HG03039 (cell line): ENCODE measurements at regions not wholly inside any gene's neighbourhood (a gene's known extent, or its start where the extent isn't known, plus 50 kb on each side); places are given as distances from the start of the nearest gene placed in this dataset.
"Not testable (repeated sequence)": the region's sequence is repeated elsewhere in the genome, so short reads cannot be mapped to it uniquely, and the experiment has no call there.

Experiments used
- ATAC-seq: cut with Tn5 transposase; IDR thresholded peaks from one replicate; pipeline ENCODE4 v1.9.1; 2021; ENCODE audit warnings: mild to moderate bottlenecking, moderate library complexity; ENCODE audit not compliant: unreplicated experiment

GRCh38 chr2:181737302-181737701 lies 57.0 kb upstream of the NEUROD1 start:
- not testable (repeated sequence) for ATAC-seq

DNA sequence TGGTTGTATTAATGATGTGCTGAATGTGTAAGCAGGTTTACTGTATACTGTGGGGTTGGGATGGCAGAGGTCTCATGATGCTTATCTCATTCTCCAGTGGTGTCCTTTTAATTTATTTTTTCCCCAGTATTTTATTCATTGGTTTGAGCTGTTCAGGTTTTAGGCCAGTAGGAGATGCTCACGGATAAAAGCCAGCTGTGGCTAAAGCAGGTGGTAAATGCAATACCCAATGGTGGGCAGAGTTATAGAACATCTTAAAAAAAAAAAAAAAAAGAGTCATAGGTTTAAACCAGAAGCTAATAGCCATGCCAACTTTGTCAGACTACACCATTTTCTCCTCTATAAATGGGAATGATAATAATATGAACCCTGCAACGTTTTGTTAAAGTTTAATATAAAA lies 57.8 kb upstream of the NEUROD1 start:
- no peak for ATAC-seq

DNA sequence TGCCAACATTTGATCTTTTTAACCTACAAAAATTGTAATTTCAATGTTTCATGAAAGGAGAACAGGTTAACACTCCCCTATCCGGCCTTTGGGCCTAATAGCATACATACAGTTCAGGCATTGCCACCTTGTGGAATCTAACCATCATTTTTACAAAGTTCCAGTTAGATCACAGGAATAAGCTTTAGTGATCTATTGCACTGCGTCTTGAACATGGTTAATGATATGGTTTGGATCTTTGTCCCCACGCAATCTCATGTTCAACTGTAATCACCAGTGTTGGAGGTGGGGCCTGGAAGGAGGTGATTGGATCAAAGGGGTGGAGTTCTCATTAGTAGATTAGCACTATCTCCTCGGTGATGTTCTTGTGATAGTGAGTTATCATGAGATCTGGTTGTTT lies 58.2 kb upstream of the NEUROD1 start:
- ATAC-seq: no peak

- ATAC-seq: no peak
Observed at GRCh38 chr2:181741756-181742155, 61.4 kb upstream of the NEUROD1 start.

GRCh38 chr2:181742361-181742760 lies 62.0 kb upstream of the NEUROD1 start:
- no peak for ATAC-seq

- no peak for ATAC-seq
Observed at GRCh38 chr2:181742922-181743722, 62.8 kb upstream of the NEUROD1 start.

DNA sequence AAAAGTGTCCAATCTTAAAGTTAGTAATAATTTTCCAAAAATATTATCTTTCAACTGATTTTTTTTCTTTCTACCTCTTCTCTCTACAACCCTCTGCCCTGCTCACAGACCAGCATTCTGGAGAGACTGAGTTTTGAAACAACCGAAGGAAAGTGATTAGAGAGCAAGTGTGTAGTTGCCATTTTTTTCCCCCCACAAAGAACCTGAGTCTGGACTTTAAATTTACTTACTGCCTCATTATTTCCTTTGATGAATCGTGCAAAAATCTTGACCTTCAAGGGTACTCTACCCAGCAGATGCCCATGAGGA lies 63.4 kb upstream of the NEUROD1 start:
- no peak for ATAC-seq

DNA sequence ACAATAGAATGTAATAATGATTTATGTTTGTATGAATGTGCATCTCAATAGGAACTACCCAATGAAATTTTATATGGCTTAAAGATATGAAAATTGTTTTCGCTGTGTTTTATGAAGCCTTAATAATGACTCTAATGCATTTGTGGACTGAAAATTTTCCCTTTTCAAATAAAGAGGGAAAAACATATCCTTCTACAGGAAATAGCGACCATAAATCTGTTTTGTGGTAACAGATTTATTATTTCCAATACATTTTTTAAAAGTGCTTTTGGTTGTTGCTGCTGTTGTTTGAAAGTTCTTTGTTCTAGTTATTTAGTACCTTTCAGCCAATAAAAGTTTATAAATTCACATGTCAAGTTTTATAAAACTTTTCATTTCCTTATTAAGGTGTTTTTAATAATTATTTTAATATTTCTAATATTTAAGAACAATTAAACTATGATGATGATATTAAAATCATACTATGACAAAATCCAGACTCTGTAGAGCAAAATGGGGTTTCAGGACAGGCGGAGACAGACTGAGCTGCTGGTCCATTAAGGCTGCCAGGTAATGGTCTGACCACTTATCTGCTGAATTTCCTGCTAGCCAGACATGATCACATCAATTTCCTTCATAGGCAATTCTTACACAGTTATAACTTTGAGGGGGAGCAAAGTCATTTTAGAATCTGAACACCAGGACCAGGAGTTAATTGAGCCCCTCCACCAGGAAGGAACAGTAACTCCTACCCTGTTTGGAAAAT lies 65.7 kb upstream of the NEUROD1 start:
- ATAC-seq: no peak

DNA sequence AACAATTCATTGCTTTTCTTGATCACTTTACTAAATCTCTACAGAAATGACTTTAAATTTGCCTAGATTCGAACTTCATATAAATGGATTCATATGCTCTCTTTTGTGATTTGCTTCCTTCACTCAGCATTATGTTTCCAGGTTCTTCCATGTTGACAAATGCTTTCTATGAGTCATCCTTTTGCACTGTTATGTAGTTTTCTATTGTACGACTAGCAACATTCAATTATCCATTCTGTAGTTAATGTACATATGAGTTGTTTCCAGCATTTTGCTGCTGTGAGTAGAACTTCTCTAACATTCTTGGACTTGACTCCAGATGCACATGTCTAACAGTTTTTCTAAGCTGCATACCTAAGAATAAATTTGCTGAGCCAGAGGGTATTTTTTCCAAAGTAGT lies 66.5 kb upstream of the NEUROD1 start:
- no peak for ATAC-seq

DNA sequence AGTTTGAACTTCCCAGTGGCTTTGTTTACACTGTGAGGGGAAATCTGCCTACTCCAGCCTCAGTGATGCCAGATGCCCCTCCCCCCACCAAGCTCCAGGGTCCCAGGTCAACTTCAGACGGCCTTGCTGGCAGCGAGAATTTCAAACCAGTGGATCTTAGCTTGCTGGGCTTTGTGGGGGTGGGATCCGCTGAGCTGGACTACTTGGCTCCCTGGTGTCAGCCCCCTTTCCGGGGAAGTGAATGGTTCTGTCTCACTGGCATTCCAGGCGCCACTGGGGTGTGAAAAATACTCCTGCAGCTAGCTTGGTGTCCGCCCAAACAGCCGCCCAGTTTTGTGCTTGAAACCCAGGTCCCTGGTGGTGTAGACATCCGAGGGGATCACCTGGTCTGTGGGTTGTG lies 70.0 kb upstream of the NEUROD1 start:
- no peak for ATAC-seq

- no peak for ATAC-seq
Observed at GRCh38 chr2:181751266-181752030, 71.1 kb upstream of the NEUROD1 start.

DNA sequence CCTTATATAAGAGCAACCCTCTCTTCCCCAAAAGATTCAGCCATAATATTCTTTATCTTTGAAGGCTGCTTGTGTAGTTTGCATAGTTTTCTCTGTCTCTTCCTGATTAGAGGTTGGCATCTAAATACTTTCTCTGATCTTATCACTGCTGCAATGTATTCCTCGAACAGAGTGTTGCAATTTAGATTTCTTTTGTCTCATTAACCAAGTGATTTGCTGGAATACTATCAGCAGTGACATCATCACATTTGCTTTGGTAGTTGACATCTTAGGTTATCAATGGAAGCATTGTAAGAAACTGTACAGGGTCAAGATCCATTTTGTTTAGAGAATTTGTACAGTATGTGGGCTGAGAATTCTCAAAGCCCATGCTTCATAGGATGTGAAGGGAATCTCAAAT lies 72.0 kb upstream of the NEUROD1 start:
- ATAC-seq: no peak

GRCh38 chr2:181753686-181754085 lies 73.4 kb upstream of the NEUROD1 start:
- ATAC-seq: no peak

GRCh38 chr2:181754105-181754504 lies 73.8 kb upstream of the NEUROD1 start:
- no peak for ATAC-seq

DNA sequence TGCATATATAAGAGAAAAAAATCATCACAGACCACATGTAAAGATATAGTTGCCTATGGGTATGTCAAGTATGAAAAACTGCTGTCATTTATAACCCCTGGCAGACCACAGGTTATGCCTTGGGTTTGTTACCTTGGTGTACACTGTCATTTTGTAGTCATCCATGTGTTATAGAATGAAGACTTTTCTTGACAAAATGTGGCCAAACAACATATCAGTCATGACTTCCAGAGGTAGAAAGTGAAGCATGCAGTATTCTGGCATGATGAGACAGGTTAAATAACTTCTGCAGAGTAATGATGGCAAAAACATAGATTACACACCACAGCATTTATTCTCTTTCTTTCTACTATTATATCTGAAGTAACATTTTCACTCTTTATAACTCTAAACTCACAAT lies 74.9 kb upstream of the NEUROD1 start:
- ATAC-seq: no peak

DNA sequence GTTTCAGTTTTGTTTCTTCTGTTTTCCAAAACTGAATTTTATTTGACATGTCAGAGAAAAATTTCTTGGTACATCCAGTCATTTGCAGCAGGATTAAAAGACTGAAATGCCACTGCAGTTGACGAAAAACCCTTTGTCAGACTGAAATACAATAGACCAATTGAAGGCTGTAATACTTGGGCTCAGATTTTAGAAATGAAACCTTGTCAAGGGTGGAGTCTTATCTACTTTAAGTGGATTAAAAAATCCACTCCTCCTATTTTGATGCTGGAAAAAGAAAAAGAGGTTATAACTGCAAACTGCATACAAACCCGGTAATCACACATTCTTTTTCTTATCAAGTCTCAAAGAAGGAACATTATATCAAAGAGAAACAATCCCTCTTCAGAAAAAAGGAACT lies 80.2 kb upstream of the NEUROD1 start:
- ATAC-seq: no peak

GRCh38 chr2:181761175-181761574 lies 80.9 kb upstream of the NEUROD1 start:
- ATAC-seq: no peak

DNA sequence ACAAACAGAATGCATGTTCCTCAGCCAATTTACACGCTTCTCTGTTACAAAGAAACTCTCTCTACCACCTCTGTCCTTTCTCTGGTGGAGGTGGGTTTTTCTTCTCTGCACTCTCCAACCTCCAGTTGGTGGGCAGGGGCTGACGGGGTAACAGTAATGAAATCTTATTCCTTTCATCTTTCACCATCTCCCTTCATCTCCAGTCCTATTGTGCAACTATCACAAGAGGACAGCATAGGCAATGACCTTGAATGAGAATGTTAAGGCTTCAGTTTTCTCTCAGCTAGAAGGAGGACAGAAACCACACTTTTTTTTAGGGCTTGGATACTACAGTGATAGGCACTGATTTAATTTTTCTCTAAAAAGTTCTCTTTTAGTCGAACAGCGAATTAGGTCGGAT lies 81.7 kb upstream of the NEUROD1 start:
- no peak for ATAC-seq

DNA sequence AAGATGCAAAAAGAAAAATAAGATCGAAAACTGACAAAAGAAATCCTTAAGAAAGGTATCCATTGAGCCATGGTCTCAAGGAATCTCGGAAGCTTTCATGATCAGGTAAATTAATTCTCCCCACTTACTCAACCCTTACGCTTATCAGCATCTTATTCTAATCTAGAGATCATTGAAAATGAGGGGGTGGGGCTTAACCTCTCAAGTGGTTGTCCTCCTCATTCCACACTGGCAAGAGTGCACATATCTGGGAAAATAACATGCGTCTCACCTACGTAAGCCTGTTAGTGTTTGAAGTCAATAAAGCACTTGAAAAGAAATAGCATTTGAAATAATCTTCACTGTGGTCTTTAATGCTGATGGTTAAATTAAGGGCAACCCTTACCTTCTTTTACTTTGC lies 82.5 kb upstream of the NEUROD1 start:
- ATAC-seq: no peak

- ATAC-seq: no peak
Observed at GRCh38 chr2:181763423-181763822, 83.1 kb upstream of the NEUROD1 start.

GRCh38 chr2:181764095-181764963 lies 84.0 kb upstream of the NEUROD1 start:
- no peak for ATAC-seq
